ENCODE measurements at regions not wholly inside any gene's neighbourhood (a gene's known extent, or its start where the extent isn't known, plus 50 kb on each side); places are given as distances from the start of the nearest gene placed in this dataset.

GRCh38 chr5:175166026-175166425, 278.0 kb downstream of the DRD1 start:
- Histone ChIP-seq H3K27me3 (replicated peaks; ENCODE audit: control insufficient read depth, insufficient read depth, low read length, poor library complexity, severe bottlenecking) (no peaks in the 10 kb centered on the region), H3K4me3 (ENCODE audit: insufficient read depth, low read depth, low read length, poor library complexity, severe bottlenecking) (no peak overlapping the region), H3K27ac (ENCODE audit: insufficient read depth, low read length, poor library complexity, severe bottlenecking) (no peak overlapping the region), H3K36me3 (ENCODE audit: control insufficient read depth, insufficient read depth, low read length) (no peaks in the 10 kb centered on the region), H3K4me1 (ENCODE audit: control insufficient read depth, insufficient read depth, low read length, poor library complexity, severe bottlenecking) (no peaks in the 10 kb centered on the region), H3K9me3 (ENCODE audit: control insufficient read depth, low read length) (no peaks in the 10 kb centered on the region)
- no peak for DNase-seq

DNA sequence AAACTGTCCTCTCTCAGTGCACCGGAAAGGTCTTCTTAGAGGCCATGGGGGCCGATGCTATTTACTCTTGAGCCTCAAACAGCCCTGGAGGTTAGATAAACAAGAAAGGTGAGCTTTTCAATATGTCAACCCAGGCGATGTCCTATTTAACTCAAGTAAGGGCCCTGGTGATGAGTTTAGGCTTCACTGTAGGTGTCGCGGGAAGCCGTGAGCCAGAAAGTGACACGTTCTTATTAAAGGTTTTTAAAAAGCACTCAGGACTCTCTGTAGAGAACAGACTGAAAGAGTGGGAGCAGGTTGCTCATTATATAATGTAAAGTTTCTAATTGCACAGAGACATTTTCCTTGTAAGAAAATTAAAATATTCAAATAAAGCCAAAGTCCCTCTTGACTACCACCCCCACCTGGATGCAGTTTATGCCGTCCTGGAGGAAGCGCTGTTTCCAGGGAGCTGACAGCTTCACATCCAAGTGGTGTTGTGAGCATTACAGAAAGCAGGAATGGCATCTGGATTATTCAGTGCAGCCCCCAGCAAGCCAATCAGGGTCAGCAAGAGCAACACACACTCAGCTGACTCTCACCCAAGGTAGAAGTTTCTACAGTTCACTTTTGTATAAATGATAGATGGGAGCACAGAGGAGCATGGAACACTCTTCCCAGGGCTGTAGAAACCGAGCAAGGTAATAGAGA, 280.3 kb downstream of the DRD1 start:
- no peak for DNase-seq
- H3K27me3 ChIP-seq (replicated peaks; ENCODE audit: control insufficient read depth, insufficient read depth, low read length, poor library complexity, severe bottlenecking): no peaks in the 10 kb centered on the region
- H3K9me3 ChIP-seq (ENCODE audit: control insufficient read depth, low read length): no peaks in the 10 kb centered on the region
- H3K27ac ChIP-seq (ENCODE audit: insufficient read depth, low read length, poor library complexity, severe bottlenecking): no peak overlapping the region
- H3K4me1 ChIP-seq (ENCODE audit: control insufficient read depth, insufficient read depth, low read length, poor library complexity, severe bottlenecking): no peaks in the 10 kb centered on the region
- no peak overlapping the region for H3K4me3 ChIP-seq (ENCODE audit: insufficient read depth, low read depth, low read length, poor library complexity, severe bottlenecking)
- no peaks in the 10 kb centered on the region for H3K36me3 ChIP-seq (ENCODE audit: control insufficient read depth, insufficient read depth, low read length)

- Histone ChIP-seq H3K27me3 (replicated peaks; ENCODE audit: control insufficient read depth, insufficient read depth, low read length, poor library complexity, severe bottlenecking) (no peaks in the 10 kb centered on the region), H3K9me3 (ENCODE audit: control insufficient read depth, low read length) (no peaks in the 10 kb centered on the region), H3K27ac (ENCODE audit: insufficient read depth, low read length, poor library complexity, severe bottlenecking) (no peak overlapping the region), H3K36me3 (ENCODE audit: control insufficient read depth, insufficient read depth, low read length) (no peaks in the 10 kb centered on the region), H3K4me1 (ENCODE audit: control insufficient read depth, insufficient read depth, low read length, poor library complexity, severe bottlenecking) (no peaks in the 10 kb centered on the region), H3K4me3 (ENCODE audit: insufficient read depth, low read depth, low read length, poor library complexity, severe bottlenecking) (no peak overlapping the region)
- DNase-seq: no peak
These were observed 281.9 kb downstream of the DRD1 start for GRCh38 chr5:175162036-175162435.

GRCh38 chr5:175159956-175160355, 284.0 kb downstream of the DRD1 start:
- Histone ChIP-seq H3K27ac (ENCODE audit: insufficient read depth, low read length, poor library complexity, severe bottlenecking) (no peak overlapping the region), H3K27me3 (replicated peaks; ENCODE audit: control insufficient read depth, insufficient read depth, low read length, poor library complexity, severe bottlenecking) (no peaks in the 10 kb centered on the region), H3K4me3 (ENCODE audit: insufficient read depth, low read depth, low read length, poor library complexity, severe bottlenecking) (no peak overlapping the region), H3K9me3 (ENCODE audit: control insufficient read depth, low read length) (no peaks in the 10 kb centered on the region), H3K36me3 (ENCODE audit: control insufficient read depth, insufficient read depth, low read length) (no peaks in the 10 kb centered on the region), H3K4me1 (ENCODE audit: control insufficient read depth, insufficient read depth, low read length, poor library complexity, severe bottlenecking) (no peaks in the 10 kb centered on the region)
- no peak for DNase-seq

- DNase-seq: no peak
- Histone ChIP-seq H3K9me3 (ENCODE audit: control insufficient read depth, low read length) (peaks cover 4% of the 10 kb centered on the region), H3K4me3 (ENCODE audit: insufficient read depth, low read depth, low read length, poor library complexity, severe bottlenecking) (no peak overlapping the region), H3K27me3 (replicated peaks; ENCODE audit: control insufficient read depth, insufficient read depth, low read length, poor library complexity, severe bottlenecking) (no peaks in the 10 kb centered on the region), H3K36me3 (ENCODE audit: control insufficient read depth, insufficient read depth, low read length) (no peaks in the 10 kb centered on the region), H3K27ac (ENCODE audit: insufficient read depth, low read length, poor library complexity, severe bottlenecking) (no peak overlapping the region), H3K4me1 (ENCODE audit: control insufficient read depth, insufficient read depth, low read length, poor library complexity, severe bottlenecking) (no peaks in the 10 kb centered on the region)
These were observed 295.3 kb downstream of the DRD1 start for GRCh38 chr5:175148636-175149172.

DNA sequence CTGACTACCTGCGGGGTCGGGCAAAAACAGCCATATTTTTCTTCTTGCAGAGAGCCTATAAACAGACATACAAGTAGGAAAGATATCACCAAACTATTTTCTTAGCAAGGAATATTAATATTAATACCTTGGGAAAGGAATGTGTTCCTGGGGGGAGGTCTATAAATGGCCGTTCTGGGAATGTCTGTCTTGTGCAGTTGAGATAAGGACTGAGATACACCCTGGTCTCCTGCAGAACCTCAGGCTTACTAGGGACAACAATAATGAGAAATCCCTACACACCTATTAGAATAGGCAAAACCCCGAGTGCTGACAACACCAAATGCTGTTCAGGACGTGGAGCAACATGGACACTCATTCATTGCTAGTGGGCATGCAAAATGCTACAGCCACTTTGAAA, 297.2 kb downstream of the DRD1 start:
- no peak for DNase-seq
- Histone ChIP-seq H3K27me3 (replicated peaks; ENCODE audit: control insufficient read depth, insufficient read depth, low read length, poor library complexity, severe bottlenecking) (no peaks in the 10 kb centered on the region), H3K4me3 (ENCODE audit: insufficient read depth, low read depth, low read length, poor library complexity, severe bottlenecking) (no peak overlapping the region), H3K36me3 (ENCODE audit: control insufficient read depth, insufficient read depth, low read length) (no peaks in the 10 kb centered on the region), H3K4me1 (ENCODE audit: control insufficient read depth, insufficient read depth, low read length, poor library complexity, severe bottlenecking) (no peaks in the 10 kb centered on the region), H3K27ac (ENCODE audit: insufficient read depth, low read length, poor library complexity, severe bottlenecking) (no peak overlapping the region), H3K9me3 (ENCODE audit: control insufficient read depth, low read length) (peaks cover 4% of the 10 kb centered on the region)

- Histone ChIP-seq H3K27me3 (replicated peaks; ENCODE audit: control insufficient read depth, insufficient read depth, low read length, poor library complexity, severe bottlenecking) (no peaks in the 10 kb centered on the region), H3K27ac (ENCODE audit: insufficient read depth, low read length, poor library complexity, severe bottlenecking) (no peak overlapping the region), H3K9me3 (ENCODE audit: control insufficient read depth, low read length) (no peaks in the 10 kb centered on the region), H3K4me3 (ENCODE audit: insufficient read depth, low read depth, low read length, poor library complexity, severe bottlenecking) (no peak overlapping the region), H3K4me1 (ENCODE audit: control insufficient read depth, insufficient read depth, low read length, poor library complexity, severe bottlenecking) (no peaks in the 10 kb centered on the region), H3K36me3 (ENCODE audit: control insufficient read depth, insufficient read depth, low read length) (no peaks in the 10 kb centered on the region)
- no peak for DNase-seq
These were observed 302.6 kb downstream of the DRD1 start for GRCh38 chr5:175141421-175141820.

DNA sequence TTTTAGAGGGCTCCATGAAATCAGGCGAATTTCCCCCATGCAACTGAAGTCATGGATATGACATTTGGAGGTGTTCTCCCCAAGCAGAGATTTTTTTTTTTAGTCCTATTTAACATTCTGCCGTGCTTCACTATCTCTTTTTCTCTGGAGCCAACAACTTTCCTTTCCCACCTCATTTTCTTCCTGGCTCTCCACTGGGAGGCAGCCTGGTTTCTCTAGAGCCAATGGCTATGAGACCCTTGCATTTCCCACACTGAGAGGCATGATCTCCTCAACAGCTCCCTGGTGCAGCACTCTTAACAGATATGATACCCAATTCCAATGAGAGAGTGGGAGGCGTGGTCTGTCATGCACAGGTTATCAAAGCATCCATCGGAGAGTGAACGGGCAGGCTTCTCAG, 310.8 kb downstream of the DRD1 start:
- no peaks in the 10 kb centered on the region for H3K4me1 ChIP-seq (ENCODE audit: control insufficient read depth, insufficient read depth, low read length, poor library complexity, severe bottlenecking)
- H3K36me3 ChIP-seq (ENCODE audit: control insufficient read depth, insufficient read depth, low read length): no peaks in the 10 kb centered on the region
- no peaks in the 10 kb centered on the region for H3K9me3 ChIP-seq (ENCODE audit: control insufficient read depth, low read length)
- no peaks in the 10 kb centered on the region for H3K27me3 ChIP-seq (replicated peaks; ENCODE audit: control insufficient read depth, insufficient read depth, low read length, poor library complexity, severe bottlenecking)
- DNase-seq: no peak
- H3K4me3 ChIP-seq (ENCODE audit: insufficient read depth, low read depth, low read length, poor library complexity, severe bottlenecking): no peak overlapping the region
- no peak overlapping the region for H3K27ac ChIP-seq (ENCODE audit: insufficient read depth, low read length, poor library complexity, severe bottlenecking)

DNA sequence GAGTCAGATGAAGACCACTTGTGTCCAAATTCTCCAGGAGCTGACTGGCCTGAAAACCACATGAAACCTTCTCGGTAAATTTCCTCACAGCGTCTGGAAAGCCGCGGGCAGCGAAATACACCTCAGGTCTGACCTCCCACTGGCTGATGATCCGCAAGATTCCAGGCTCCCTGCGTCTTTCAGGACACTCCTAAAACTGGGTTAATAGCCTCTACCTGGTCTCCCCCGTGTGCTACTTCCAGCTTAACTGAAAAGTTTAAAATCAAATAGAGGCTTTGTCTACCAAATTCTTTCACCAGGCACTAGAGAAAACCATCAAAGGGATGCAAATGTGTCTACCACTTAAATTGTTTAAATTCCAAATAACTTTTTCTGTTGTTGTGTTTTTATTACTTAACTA, 312.6 kb downstream of the DRD1 start:
- H3K4me1 ChIP-seq (ENCODE audit: control insufficient read depth, insufficient read depth, low read length, poor library complexity, severe bottlenecking): no peaks in the 10 kb centered on the region

DNA sequence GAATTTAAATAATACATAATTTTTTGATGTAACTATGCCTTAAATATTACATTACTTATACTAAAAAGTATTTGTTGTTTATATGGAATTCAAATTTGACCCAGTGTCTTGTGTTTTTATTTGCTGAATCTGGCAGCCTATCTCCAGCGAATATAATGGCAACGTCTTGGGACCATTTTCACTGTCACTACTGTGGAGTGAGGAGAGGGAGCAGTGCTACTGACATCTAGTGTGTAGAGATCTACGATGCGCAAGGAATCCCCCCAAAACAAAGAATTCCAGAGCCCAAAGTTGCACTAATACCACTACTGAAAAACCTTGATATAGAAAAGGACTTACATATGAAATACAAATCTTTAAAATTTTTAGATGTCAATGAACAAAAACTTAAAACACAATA, 314.4 kb downstream of the DRD1 start:
- Histone ChIP-seq H3K27me3 (replicated peaks; ENCODE audit: control insufficient read depth, insufficient read depth, low read length, poor library complexity, severe bottlenecking) (no peaks in the 10 kb centered on the region), H3K9me3 (ENCODE audit: control insufficient read depth, low read length) (no peaks in the 10 kb centered on the region), H3K36me3 (ENCODE audit: control insufficient read depth, insufficient read depth, low read length) (no peaks in the 10 kb centered on the region), H3K4me1 (ENCODE audit: control insufficient read depth, insufficient read depth, low read length, poor library complexity, severe bottlenecking) (no peaks in the 10 kb centered on the region), H3K4me3 (ENCODE audit: insufficient read depth, low read depth, low read length, poor library complexity, severe bottlenecking) (no peak overlapping the region), H3K27ac (ENCODE audit: insufficient read depth, low read length, poor library complexity, severe bottlenecking) (no peak overlapping the region)
- no peak for DNase-seq

More for the DNA sequence above, 312.6 kb downstream of the DRD1 start:
- no peak overlapping the region for H3K27ac ChIP-seq (ENCODE audit: insufficient read depth, low read length, poor library complexity, severe bottlenecking)
- no peaks in the 10 kb centered on the region for H3K27me3 ChIP-seq (replicated peaks; ENCODE audit: control insufficient read depth, insufficient read depth, low read length, poor library complexity, severe bottlenecking)
- H3K36me3 ChIP-seq (ENCODE audit: control insufficient read depth, insufficient read depth, low read length): no peaks in the 10 kb centered on the region
- H3K9me3 ChIP-seq (ENCODE audit: control insufficient read depth, low read length): no peaks in the 10 kb centered on the region
- no peak for DNase-seq
- H3K4me3 ChIP-seq (ENCODE audit: insufficient read depth, low read depth, low read length, poor library complexity, severe bottlenecking): no peak overlapping the region

Data from effector memory CD4-positive, alpha-beta T cell (primary cell).